ENCODE measurements at regions not wholly inside any gene's neighbourhood (a gene's known extent, or its start where the extent isn't known, plus 50 kb on each side); places are given as distances from the start of the nearest gene placed in this dataset.

- no peaks in the 10 kb centered on the region for H3K4me1 Mint-ChIP-seq (ENCODE audit: insufficient read depth, unreplicated experiment)
- H3K27ac Mint-ChIP-seq (ENCODE audit: low read depth, unreplicated experiment) = no peak overlapping the region
- TF ChIP-seq CTCF (IDR thresholded peaks at IDR 0.05; ENCODE audit: unreplicated experiment) = no peak
- intact Hi-C loops (cut with micrococcal nuclease) = no loop called here
- H3K4me3 Mint-ChIP-seq (ENCODE audit: unreplicated experiment) = no peak overlapping the region
- peaks cover 12% of the 10 kb centered on the region for H3K9me3 Mint-ChIP-seq (ENCODE audit: unreplicated experiment)
- ChIA-PET CTCF (interaction anchor here (0.6 kb wide), 1 partner anchor 255 kb away, joined by 3 read pairs; no protein-coding TSS in a partner anchor), POLR2A (no interaction called here)
- H3K36me3 Mint-ChIP-seq (ENCODE audit: insufficient read depth, unreplicated experiment) = no peaks in the 10 kb centered on the region
- peaks cover 11% of the 10 kb centered on the region for H3K27me3 Mint-ChIP-seq (ENCODE audit: insufficient read depth, unreplicated experiment)
- DNase-seq (ENCODE audit: unreplicated experiment) = no peak
- no TSS peak for BruUV-seq (replicated peaks)
Measured at GRCh38 chr12:125382926-125383325, 317.7 kb downstream of the AACS start.

- CTCF ChIA-PET = interaction anchor here (0.9 kb wide), 1 partner anchor 14 kb away, joined by 3 read pairs; no protein-coding TSS in a partner anchor
- no peaks in the 10 kb centered on the region for H3K9me3 Mint-ChIP-seq (ENCODE audit: unreplicated experiment)
- no peak for DNase-seq (ENCODE audit: unreplicated experiment)
- H3K4me3 Mint-ChIP-seq (ENCODE audit: unreplicated experiment) = no peak overlapping the region
- H3K27ac Mint-ChIP-seq (ENCODE audit: low read depth, unreplicated experiment) = no peak overlapping the region
- POLR2A ChIA-PET = no interaction called here
- intact Hi-C loops (cut with micrococcal nuclease) = no loop called here
- H3K4me1 Mint-ChIP-seq (ENCODE audit: insufficient read depth, unreplicated experiment) = no peaks in the 10 kb centered on the region
- no TSS peak for BruUV-seq (replicated peaks)
- no peak for TF ChIP-seq CTCF (IDR thresholded peaks at IDR 0.05; ENCODE audit: unreplicated experiment)
- H3K27me3 Mint-ChIP-seq (ENCODE audit: insufficient read depth, unreplicated experiment) = peaks cover 11% of the 10 kb centered on the region
- no peaks in the 10 kb centered on the region for H3K36me3 Mint-ChIP-seq (ENCODE audit: insufficient read depth, unreplicated experiment)
Measured at GRCh38 chr12:125386652-125387051, 321.4 kb downstream of the AACS start.

GRCh38 chr12:125387206-125387605 is 322.0 kb downstream of the AACS start:
- Mint-ChIP-seq H3K27ac (ENCODE audit: low read depth, unreplicated experiment) (no peak overlapping the region), H3K36me3 (ENCODE audit: insufficient read depth, unreplicated experiment) (no peaks in the 10 kb centered on the region), H3K4me1 (ENCODE audit: insufficient read depth, unreplicated experiment) (no peaks in the 10 kb centered on the region), H3K4me3 (ENCODE audit: unreplicated experiment) (no peak overlapping the region), H3K27me3 (ENCODE audit: insufficient read depth, unreplicated experiment) (peaks cover 11% of the 10 kb centered on the region), H3K9me3 (ENCODE audit: unreplicated experiment) (no peaks in the 10 kb centered on the region)
- CTCF ChIA-PET = interaction anchor here (0.6 to 0.9 kb wide), 3 partner anchors 14 to 182 kb away, joined by 3 read pairs; no protein-coding TSS in a partner anchor
- POLR2A ChIA-PET = no interaction called here
- BruUV-seq (replicated peaks) = no TSS peak
- no peak for DNase-seq (ENCODE audit: unreplicated experiment)
- no peak for TF ChIP-seq CTCF (IDR thresholded peaks at IDR 0.05; ENCODE audit: unreplicated experiment)
- intact Hi-C loops (cut with micrococcal nuclease) = no loop called here

- no peaks in the 10 kb centered on the region for H3K4me1 Mint-ChIP-seq (ENCODE audit: insufficient read depth, unreplicated experiment)
Measured at GRCh38 chr12:125389061-125389697, 323.9 kb downstream of the AACS start.

More at GRCh38 chr12:125389061-125389697, 323.9 kb downstream of the AACS start:
- no peak overlapping the region for H3K27ac Mint-ChIP-seq (ENCODE audit: low read depth, unreplicated experiment)
- H3K4me3 Mint-ChIP-seq (ENCODE audit: unreplicated experiment) = no peak overlapping the region
- no peaks in the 10 kb centered on the region for H3K36me3 Mint-ChIP-seq (ENCODE audit: insufficient read depth, unreplicated experiment)
- H3K27me3 Mint-ChIP-seq (ENCODE audit: insufficient read depth, unreplicated experiment) = peaks cover 11% of the 10 kb centered on the region
- intact Hi-C loops (cut with micrococcal nuclease) = no loop called here
- CTCF ChIA-PET = interaction anchor here (0.6 to 3.7 kb wide), 3 partner anchors 14 to 152 kb away, joined by 3 to 19 read pairs (median 5); no protein-coding TSS in a partner anchor
- no peak for DNase-seq (ENCODE audit: unreplicated experiment)
- no peak for TF ChIP-seq CTCF (IDR thresholded peaks at IDR 0.05; ENCODE audit: unreplicated experiment)
- POLR2A ChIA-PET = interaction anchor here (0.7 to 1.2 kb wide), 2 partner anchors 11 to 1192 kb away, joined by 3 to 4 read pairs; no protein-coding TSS in a partner anchor
- no TSS peak for BruUV-seq (replicated peaks)
- no peaks in the 10 kb centered on the region for H3K9me3 Mint-ChIP-seq (ENCODE audit: unreplicated experiment)
